ENCODE measurements at regions not wholly inside any gene's neighbourhood (a gene's known extent, or its start where the extent isn't known, plus 50 kb on each side); places are given as distances from the start of the nearest gene placed in this dataset.
"Not testable (repeated sequence)": the region's sequence is repeated elsewhere in the genome, so short reads cannot be mapped to it uniquely, and the experiment has no call there.

GRCh38 chr1:10874351-10874750 is 77.9 kb upstream of the CASZ1 start:
- TF ChIP-seq CTCF (IDR thresholded peaks at IDR 0.05): no peak
- no peak for DNase-seq
- H3K4me1 ChIP-seq (ENCODE audit: low read depth): no peaks in the 10 kb centered on the region
- no peaks in the 10 kb centered on the region for H3K36me3 ChIP-seq (ENCODE audit: low read depth)
- no peaks in the 10 kb centered on the region for H3K9me3 ChIP-seq
- ATAC-seq: no peak
- no peak overlapping the region for H3K4me3 ChIP-seq
- intact Hi-C loops (cut with DNase I, micrococcal nuclease): no loop called here

- no peak for TF ChIP-seq CTCF (IDR thresholded peaks at IDR 0.05)
- Histone ChIP-seq H3K4me1 (ENCODE audit: low read depth) (no peaks in the 10 kb centered on the region), H3K9me3 (no peaks in the 10 kb centered on the region), H3K36me3 (ENCODE audit: low read depth) (no peaks in the 10 kb centered on the region), H3K4me3 (no peak overlapping the region)
- no peak for ATAC-seq
- DNase-seq: no peak
- intact Hi-C loops (cut with DNase I, micrococcal nuclease): no loop called here
Measured at GRCh38 chr1:10877894-10878293, 81.4 kb upstream of the CASZ1 start.

GRCh38 chr1:10878469-10878868 is 82.0 kb upstream of the CASZ1 start:
- intact Hi-C loops (cut with DNase I, micrococcal nuclease): no loop called here
- H3K36me3 ChIP-seq (ENCODE audit: low read depth): no peaks in the 10 kb centered on the region
- H3K9me3 ChIP-seq: no peaks in the 10 kb centered on the region
- no peak for DNase-seq
- H3K4me3 ChIP-seq: no peak overlapping the region
- no peak for ATAC-seq
- H3K4me1 ChIP-seq (ENCODE audit: low read depth): no peaks in the 10 kb centered on the region
- no peak for TF ChIP-seq CTCF (IDR thresholded peaks at IDR 0.05)

GRCh38 chr1:10880063-10880462 is 83.6 kb upstream of the CASZ1 start:
- intact Hi-C loops (cut with DNase I, micrococcal nuclease): no loop called here
- DNase-seq (no peak), ATAC-seq (no peak)
- Histone ChIP-seq H3K36me3 (ENCODE audit: low read depth) (no peaks in the 10 kb centered on the region), H3K4me1 (ENCODE audit: low read depth) (no peaks in the 10 kb centered on the region), H3K9me3 (no peaks in the 10 kb centered on the region), H3K4me3 (no peak overlapping the region)
- TF ChIP-seq CTCF (IDR thresholded peaks at IDR 0.05): no peak

- no peaks in the 10 kb centered on the region for H3K9me3 ChIP-seq
- intact Hi-C loops (cut with DNase I, micrococcal nuclease): no loop called here
- no peak overlapping the region for H3K4me3 ChIP-seq
- TF ChIP-seq CTCF (IDR thresholded peaks at IDR 0.05): no peak
- H3K36me3 ChIP-seq (ENCODE audit: low read depth): no peaks in the 10 kb centered on the region
- no peak for DNase-seq
- no peak for ATAC-seq
- H3K4me1 ChIP-seq (ENCODE audit: low read depth): no peaks in the 10 kb centered on the region
Measured at GRCh38 chr1:10881046-10881445, 84.6 kb upstream of the CASZ1 start.

GRCh38 chr1:10882069-10882468 is 85.6 kb upstream of the CASZ1 start:
- intact Hi-C loops (cut with DNase I, micrococcal nuclease): no loop called here
- no peaks in the 10 kb centered on the region for H3K9me3 ChIP-seq
- no peaks in the 10 kb centered on the region for H3K36me3 ChIP-seq (ENCODE audit: low read depth)
- no peak overlapping the region for H3K4me3 ChIP-seq
- H3K4me1 ChIP-seq (ENCODE audit: low read depth): no peaks in the 10 kb centered on the region
- DNase-seq: no peak
- no peak for ATAC-seq
- TF ChIP-seq CTCF (IDR thresholded peaks at IDR 0.05): no peak

- H3K9me3 ChIP-seq; DNase-seq; H3K4me3 ChIP-seq; H3K36me3 ChIP-seq (ENCODE audit: low read depth); H3K4me1 ChIP-seq (ENCODE audit: low read depth); intact Hi-C loops (cut with DNase I, micrococcal nuclease); ATAC-seq: not testable (repeated sequence)
Measured at GRCh38 chr1:10887032-10887431, 90.6 kb upstream of the CASZ1 start.

Data from mucosa of descending colon (tissue), 3 donors.